ENCODE measurements at regions not wholly inside any gene's neighbourhood (a gene's known extent, or its start where the extent isn't known, plus 50 kb on each side); places are given as distances from the start of the nearest gene placed in this dataset.
"Not testable (repeated sequence)": the region's sequence is repeated elsewhere in the genome, so short reads cannot be mapped to it uniquely, and the experiment has no call there.

GRCh38 chr3:106963442-106963841, 413.8 kb upstream of the CCDC54 start:
- Histone ChIP-seq H3K36me3 (ENCODE audit: control insufficient read depth, insufficient read depth, low read length) (no peaks in the 10 kb centered on the region), H3K4me1 (ENCODE audit: control insufficient read depth, insufficient read depth, low read length, poor library complexity, severe bottlenecking) (no peaks in the 10 kb centered on the region), H3K4me3 (ENCODE audit: low read depth, low read length) (no peak overlapping the region), H3K9me3 (ENCODE audit: control insufficient read depth in 2 of 2, low read length in 2 of 2) (no peaks in the 10 kb centered on the region), H3K27ac (ENCODE audit: insufficient read depth, low read length, poor library complexity, severe bottlenecking) (no peak overlapping the region), H3K27me3 (ENCODE audit: control insufficient read depth, insufficient read depth, low read length) (no peaks in the 10 kb centered on the region)
- Mint-ChIP-seq H3K36me3 (no peaks in the 10 kb centered on the region), H3K9me3 (peaks cover 0 to 3% (median 0%) of the 10 kb centered on the region in 7 donors), H3K27me3 (no peaks in the 10 kb centered on the region), H3K4me1 (no peaks in the 10 kb centered on the region), H3K4me3 (no peak overlapping the region), H3K27ac (no peak overlapping the region)
- DNase-seq (no peak), ATAC-seq (ENCODE audit: low read depth in 2 of 2) (no peak)

GRCh38 chr3:106965307-106965706, 411.9 kb upstream of the CCDC54 start:
- H3K9me3 Mint-ChIP-seq: peaks cover 0 to 3% (median 0%) of the 10 kb centered on the region in 7 donors
- no peaks in the 10 kb centered on the region for H3K27me3 Mint-ChIP-seq
- H3K4me1 ChIP-seq (ENCODE audit: control insufficient read depth, insufficient read depth, low read length, poor library complexity, severe bottlenecking): no peaks in the 10 kb centered on the region
- no peak overlapping the region for H3K4me3 Mint-ChIP-seq
- no peaks in the 10 kb centered on the region for H3K36me3 Mint-ChIP-seq
- H3K36me3 ChIP-seq (ENCODE audit: control insufficient read depth, insufficient read depth, low read length): no peaks in the 10 kb centered on the region
- H3K4me1 Mint-ChIP-seq: no peaks in the 10 kb centered on the region
- no peak for DNase-seq
- no peaks in the 10 kb centered on the region for H3K9me3 ChIP-seq (ENCODE audit: control insufficient read depth in 2 of 2, low read length in 2 of 2)
- no peak overlapping the region for H3K4me3 ChIP-seq (ENCODE audit: low read depth, low read length)
- H3K27ac ChIP-seq (ENCODE audit: insufficient read depth, low read length, poor library complexity, severe bottlenecking): no peak overlapping the region
- no peak overlapping the region for H3K27ac Mint-ChIP-seq
- no peaks in the 10 kb centered on the region for H3K27me3 ChIP-seq (ENCODE audit: control insufficient read depth, insufficient read depth, low read length)
- ATAC-seq (ENCODE audit: low read depth in 2 of 2): no peak

- H3K4me1 Mint-ChIP-seq: no peaks in the 10 kb centered on the region
- H3K9me3 ChIP-seq (ENCODE audit: control insufficient read depth in 2 of 2, low read length in 2 of 2): no peaks in the 10 kb centered on the region
- H3K4me1 ChIP-seq (ENCODE audit: control insufficient read depth, insufficient read depth, low read length, poor library complexity, severe bottlenecking): no peaks in the 10 kb centered on the region
- H3K27ac ChIP-seq (ENCODE audit: insufficient read depth, low read length, poor library complexity, severe bottlenecking): no peak overlapping the region
- H3K9me3 Mint-ChIP-seq: peaks cover 0 to 2% (median 0%) of the 10 kb centered on the region in 7 donors
- DNase-seq: no peak
- H3K27me3 ChIP-seq (ENCODE audit: control insufficient read depth, insufficient read depth, low read length): no peaks in the 10 kb centered on the region
- no peaks in the 10 kb centered on the region for H3K36me3 Mint-ChIP-seq
- H3K4me3 ChIP-seq (ENCODE audit: low read depth, low read length): no peak overlapping the region
- no peak overlapping the region for H3K27ac Mint-ChIP-seq
- no peak overlapping the region for H3K4me3 Mint-ChIP-seq
- no peak for ATAC-seq (ENCODE audit: low read depth in 2 of 2)
- no peaks in the 10 kb centered on the region for H3K36me3 ChIP-seq (ENCODE audit: control insufficient read depth, insufficient read depth, low read length)
- no peaks in the 10 kb centered on the region for H3K27me3 Mint-ChIP-seq
Observed at GRCh38 chr3:106969596-106969995, 407.6 kb upstream of the CCDC54 start.

GRCh38 chr3:106981392-106981791, 395.8 kb upstream of the CCDC54 start:
- H3K27ac Mint-ChIP-seq: no peak overlapping the region

GRCh38 chr3:106985721-106986120, 391.5 kb upstream of the CCDC54 start:
- Mint-ChIP-seq H3K9me3 (peaks cover 1 to 9% (median 2%) of the 10 kb centered on the region in 7 donors), H3K4me3 (no peak overlapping the region), H3K27me3 (no peaks in the 10 kb centered on the region), H3K36me3 (no peaks in the 10 kb centered on the region), H3K4me1 (no peaks in the 10 kb centered on the region), H3K27ac (no peak overlapping the region)
- ATAC-seq (ENCODE audit: low read depth in 2 of 2) (no peak), DNase-seq (no peak)
- no peaks in the 10 kb centered on the region for H3K9me3 ChIP-seq (ENCODE audit: control insufficient read depth in 2 of 2, low read length in 2 of 2)
- no peaks in the 10 kb centered on the region for H3K27me3 ChIP-seq (ENCODE audit: control insufficient read depth, insufficient read depth, low read length)
- H3K36me3 ChIP-seq (ENCODE audit: control insufficient read depth, insufficient read depth, low read length): no peaks in the 10 kb centered on the region
- H3K4me1 ChIP-seq (ENCODE audit: control insufficient read depth, insufficient read depth, low read length, poor library complexity, severe bottlenecking): no peaks in the 10 kb centered on the region
- no peak overlapping the region for H3K4me3 ChIP-seq (ENCODE audit: low read depth, low read length)
- H3K27ac ChIP-seq (ENCODE audit: insufficient read depth, low read length, poor library complexity, severe bottlenecking): no peak overlapping the region

More at GRCh38 chr3:106981392-106981791, 395.8 kb upstream of the CCDC54 start:
- no peaks in the 10 kb centered on the region for H3K36me3 ChIP-seq (ENCODE audit: control insufficient read depth, insufficient read depth, low read length)
- Mint-ChIP-seq H3K36me3 (no peaks in the 10 kb centered on the region), H3K4me1 (no peaks in the 10 kb centered on the region), H3K27me3 (no peaks in the 10 kb centered on the region), H3K4me3 (no peak overlapping the region), H3K9me3 (no peaks in the 10 kb centered on the region)
- H3K9me3 ChIP-seq (ENCODE audit: control insufficient read depth in 2 of 2, low read length in 2 of 2): no peaks in the 10 kb centered on the region
- ATAC-seq (ENCODE audit: low read depth in 2 of 2) (no peak), DNase-seq (no peak)
- no peaks in the 10 kb centered on the region for H3K4me1 ChIP-seq (ENCODE audit: control insufficient read depth, insufficient read depth, low read length, poor library complexity, severe bottlenecking)
- no peak overlapping the region for H3K4me3 ChIP-seq (ENCODE audit: low read depth, low read length)
- no peak overlapping the region for H3K27ac ChIP-seq (ENCODE audit: insufficient read depth, low read length, poor library complexity, severe bottlenecking)
- no peaks in the 10 kb centered on the region for H3K27me3 ChIP-seq (ENCODE audit: control insufficient read depth, insufficient read depth, low read length)

- H3K4me3 ChIP-seq (ENCODE audit: low read depth, low read length); H3K27ac ChIP-seq (ENCODE audit: insufficient read depth, low read length, poor library complexity, severe bottlenecking); H3K36me3 Mint-ChIP-seq; DNase-seq; H3K4me1 Mint-ChIP-seq; H3K9me3 ChIP-seq (ENCODE audit: control insufficient read depth in 2 of 2, low read length in 2 of 2); H3K36me3 ChIP-seq (ENCODE audit: control insufficient read depth, insufficient read depth, low read length); ATAC-seq (ENCODE audit: low read depth in 2 of 2); H3K4me1 ChIP-seq (ENCODE audit: control insufficient read depth, insufficient read depth, low read length, poor library complexity, severe bottlenecking); H3K27me3 ChIP-seq (ENCODE audit: control insufficient read depth, insufficient read depth, low read length); H3K27ac Mint-ChIP-seq; H3K4me3 Mint-ChIP-seq; H3K9me3 Mint-ChIP-seq; H3K27me3 Mint-ChIP-seq: not testable (repeated sequence)
Observed at GRCh38 chr3:106998841-106999682, 378.2 kb upstream of the CCDC54 start.

- H3K4me1 ChIP-seq (ENCODE audit: control insufficient read depth, insufficient read depth, low read length, poor library complexity, severe bottlenecking): no peaks in the 10 kb centered on the region
Observed at GRCh38 chr3:107001635-107002034, 375.6 kb upstream of the CCDC54 start.

GRCh38 chr3:107005352-107005751, 371.9 kb upstream of the CCDC54 start:
- H3K9me3 Mint-ChIP-seq; H3K4me1 Mint-ChIP-seq; H3K27ac ChIP-seq (ENCODE audit: insufficient read depth, low read length, poor library complexity, severe bottlenecking); H3K27me3 ChIP-seq (ENCODE audit: control insufficient read depth, insufficient read depth, low read length); DNase-seq; H3K4me3 Mint-ChIP-seq; H3K36me3 ChIP-seq (ENCODE audit: control insufficient read depth, insufficient read depth, low read length); H3K27ac Mint-ChIP-seq; H3K4me1 ChIP-seq (ENCODE audit: control insufficient read depth, insufficient read depth, low read length, poor library complexity, severe bottlenecking); H3K9me3 ChIP-seq (ENCODE audit: control insufficient read depth in 2 of 2, low read length in 2 of 2); H3K4me3 ChIP-seq (ENCODE audit: low read depth, low read length); ATAC-seq (ENCODE audit: low read depth in 2 of 2); H3K36me3 Mint-ChIP-seq; H3K27me3 Mint-ChIP-seq: not testable (repeated sequence)

More at GRCh38 chr3:107001635-107002034, 375.6 kb upstream of the CCDC54 start:
- no peaks in the 10 kb centered on the region for H3K27me3 Mint-ChIP-seq
- no peaks in the 10 kb centered on the region for H3K36me3 Mint-ChIP-seq
- Histone ChIP-seq H3K27ac (ENCODE audit: insufficient read depth, low read length, poor library complexity, severe bottlenecking) (no peak overlapping the region), H3K4me3 (ENCODE audit: low read depth, low read length) (no peak overlapping the region), H3K27me3 (ENCODE audit: control insufficient read depth, insufficient read depth, low read length) (no peaks in the 10 kb centered on the region), H3K36me3 (ENCODE audit: control insufficient read depth, insufficient read depth, low read length) (no peaks in the 10 kb centered on the region), H3K9me3 (ENCODE audit: control insufficient read depth in 2 of 2, low read length in 2 of 2) (no peaks in the 10 kb centered on the region)
- no peak overlapping the region for H3K27ac Mint-ChIP-seq
- H3K4me1 Mint-ChIP-seq: no peaks in the 10 kb centered on the region
- H3K9me3 Mint-ChIP-seq: peaks cover 0 to 5% (median 0%) of the 10 kb centered on the region in 7 donors
- H3K4me3 Mint-ChIP-seq: no peak overlapping the region
- DNase-seq: no peak
- ATAC-seq (ENCODE audit: low read depth in 2 of 2): no peak
